Neuron (in vitro differentiated cells): ENCODE measurements at regions not wholly inside any gene's neighbourhood (a gene's known extent, or its start where the extent isn't known, plus 50 kb on each side); places are given as distances from the start of the nearest gene placed in this dataset.

Experiments used
- H2AFZ ChIP-seq: one replicate; pipeline ENCODE4 v1.6.1; 2013; ENCODE audit warnings: low read depth, mild to moderate bottlenecking, inconsistent platforms, low read length, moderate library complexity
- H3K27me3 ChIP-seq: one replicate; pipeline ENCODE4 v1.6.1; 2013; ENCODE audit warnings: low read length; ENCODE audit not compliant: insufficient read depth
- H3K36me3 ChIP-seq: one replicate; pipeline ENCODE4 v1.6.1; 2013; ENCODE audit warnings: low read length; ENCODE audit not compliant: insufficient read depth
- H3K4me1 ChIP-seq: one replicate; pipeline ENCODE4 v1.6.1; 2013; ENCODE audit warnings: low read length; ENCODE audit not compliant: insufficient read depth
- H3K4me3 ChIP-seq: 2 replicates; pipeline ENCODE4 v1.5.1; 2013; ENCODE audit warnings: mild to moderate bottlenecking, low read length, moderate library complexity
- H3K9me3 ChIP-seq: one replicate; pipeline ENCODE4 v1.6.1; 2013; ENCODE audit warnings: low read length

DNA sequence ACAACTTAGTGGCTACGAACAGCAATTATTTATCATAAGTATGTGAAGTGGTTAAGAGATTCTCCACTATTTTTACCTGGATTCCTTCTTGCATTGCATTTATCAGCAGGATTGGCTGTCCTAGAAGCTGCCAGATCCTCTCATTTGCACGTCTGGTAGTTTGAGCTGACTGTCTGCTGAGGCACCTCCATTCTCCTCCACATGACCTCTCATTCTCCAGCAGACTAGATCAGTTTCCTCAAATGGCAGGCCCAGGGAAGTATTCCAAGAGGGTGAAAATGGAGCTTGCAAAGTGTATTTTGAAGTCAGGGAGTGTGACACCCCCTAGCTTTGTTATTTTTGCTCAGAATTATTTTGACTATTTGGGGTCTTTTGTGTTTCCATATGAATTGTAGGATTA lies 870.1 kb downstream of the CDH11 start:
- H3K27me3 ChIP-seq = no peaks in the 10 kb centered on the region
- peaks cover 3% of the 10 kb centered on the region for H3K4me1 ChIP-seq
- no peak overlapping the region for H2AFZ ChIP-seq
- H3K4me3 ChIP-seq = no peak overlapping the region
- H3K9me3 ChIP-seq = no peaks in the 10 kb centered on the region
- no peaks in the 10 kb centered on the region for H3K36me3 ChIP-seq

DNA sequence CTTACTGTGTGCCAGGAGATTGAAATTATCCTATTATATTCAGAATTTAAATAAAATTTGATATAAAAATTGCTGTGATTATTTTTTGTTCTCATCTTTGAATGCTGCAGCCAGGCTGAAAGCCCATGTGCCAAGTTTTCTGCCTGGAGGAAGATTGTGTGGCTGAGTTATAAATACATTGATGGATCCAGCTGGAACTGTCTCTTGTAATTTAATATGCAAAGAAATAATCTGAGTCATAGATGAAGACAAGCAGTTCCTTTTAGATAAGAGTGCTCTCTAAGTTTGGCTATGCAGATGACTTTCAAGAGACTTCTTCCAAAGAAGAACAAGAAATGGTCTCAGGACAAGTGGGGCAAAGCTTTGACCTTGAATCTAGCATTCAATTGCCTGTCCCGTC lies 871.0 kb downstream of the CDH11 start:
- Histone ChIP-seq H3K9me3 (no peaks in the 10 kb centered on the region), H3K4me3 (no peak overlapping the region), H3K4me1 (peaks cover 3% of the 10 kb centered on the region), H3K36me3 (no peaks in the 10 kb centered on the region), H3K27me3 (no peaks in the 10 kb centered on the region), H2AFZ (no peak overlapping the region)

DNA sequence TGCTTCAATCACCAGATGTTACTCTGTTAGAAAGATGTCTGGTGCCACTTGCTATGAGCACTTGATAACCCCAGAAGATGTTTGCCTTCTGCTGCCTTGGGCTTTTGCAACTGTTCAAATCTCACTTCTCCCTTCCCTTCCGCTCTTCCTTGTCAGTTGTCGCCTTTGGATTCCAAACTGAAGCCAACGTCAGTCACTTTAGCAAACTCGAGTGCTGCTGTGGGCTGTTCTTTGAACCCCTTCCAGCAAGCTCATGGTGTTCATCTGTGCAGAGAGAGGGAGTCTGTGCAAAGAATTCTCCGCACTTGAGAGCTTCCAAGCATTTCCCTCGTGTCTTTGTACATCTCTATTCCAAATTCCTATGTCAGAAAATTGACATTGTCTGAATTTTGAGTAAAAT lies 879.4 kb downstream of the CDH11 start:
- Histone ChIP-seq H2AFZ (no peak overlapping the region), H3K9me3 (no peaks in the 10 kb centered on the region), H3K36me3 (no peaks in the 10 kb centered on the region)

DNA sequence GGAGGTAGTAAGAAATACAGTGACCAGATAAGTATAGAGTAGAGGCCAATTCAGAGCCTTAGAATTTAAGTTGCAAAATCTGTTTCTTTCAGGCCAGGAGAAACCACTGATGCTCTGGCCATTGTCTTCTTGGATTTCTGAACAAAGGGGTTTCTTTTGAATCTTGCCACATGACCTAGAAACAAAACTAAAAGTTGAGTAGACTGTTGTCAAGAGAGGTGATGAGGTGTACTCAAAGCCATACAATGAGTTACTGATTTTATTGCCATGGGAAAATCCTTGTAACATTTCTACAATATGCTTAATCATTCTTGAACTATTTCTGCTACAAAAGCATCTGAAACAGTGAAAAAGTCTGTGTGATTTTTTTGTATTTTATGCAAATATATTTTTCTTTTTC lies 881.3 kb downstream of the CDH11 start:
- H3K36me3 ChIP-seq = no peaks in the 10 kb centered on the region
- no peak overlapping the region for H2AFZ ChIP-seq
- H3K9me3 ChIP-seq = no peaks in the 10 kb centered on the region
- no peak overlapping the region for H3K4me3 ChIP-seq
- H3K27me3 ChIP-seq = no peaks in the 10 kb centered on the region
- H3K4me1 ChIP-seq = peaks cover 4% of the 10 kb centered on the region

More for the DNA sequence above, 879.4 kb downstream of the CDH11 start:
- H3K4me3 ChIP-seq = no peak overlapping the region
- peaks cover 2% of the 10 kb centered on the region for H3K4me1 ChIP-seq
- H3K27me3 ChIP-seq = no peaks in the 10 kb centered on the region

DNA sequence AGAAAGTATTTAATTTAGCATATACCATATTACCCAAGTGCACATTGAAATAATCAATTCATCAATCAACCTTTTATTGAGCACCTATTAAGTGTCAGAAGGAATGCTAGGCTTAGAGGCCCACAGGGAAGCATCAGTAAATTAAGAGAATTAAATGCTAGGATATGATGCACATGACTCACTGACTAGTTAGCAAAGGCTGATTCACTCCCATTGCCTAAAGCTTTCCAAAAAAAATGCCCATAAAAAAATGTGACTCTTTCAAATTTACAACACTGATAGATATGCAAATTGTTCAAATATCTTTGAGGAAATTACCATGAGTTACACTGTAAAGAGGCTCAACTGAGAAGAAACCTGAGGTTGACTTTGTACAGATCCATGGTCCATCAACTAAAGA lies 883.3 kb downstream of the CDH11 start:
- H3K9me3 ChIP-seq = no peaks in the 10 kb centered on the region
- H3K27me3 ChIP-seq = no peaks in the 10 kb centered on the region
- H2AFZ ChIP-seq = no peak overlapping the region
- H3K4me3 ChIP-seq = no peak overlapping the region
- H3K4me1 ChIP-seq = peaks cover 4% of the 10 kb centered on the region
- H3K36me3 ChIP-seq = no peaks in the 10 kb centered on the region

DNA sequence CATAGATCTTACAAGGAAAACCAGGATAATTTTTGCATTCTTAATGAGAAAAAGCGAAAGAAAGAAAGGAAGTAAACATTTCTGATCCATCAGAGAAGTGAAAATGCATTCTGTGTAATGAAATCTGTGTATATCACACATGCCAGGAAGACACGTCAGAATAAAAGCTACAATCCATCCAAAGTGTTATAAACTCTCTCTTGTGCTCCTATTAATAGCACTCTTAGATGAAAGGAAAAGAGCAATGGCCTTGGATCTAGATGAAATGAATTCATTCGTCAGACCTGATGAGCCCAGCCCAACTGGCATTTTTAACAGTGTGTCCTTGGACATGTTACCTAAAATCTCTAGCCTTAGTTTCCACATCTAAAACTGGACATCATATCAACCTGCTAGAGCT lies 885.5 kb downstream of the CDH11 start:
- Histone ChIP-seq H2AFZ (no peak overlapping the region), H3K4me1 (peaks cover 4% of the 10 kb centered on the region), H3K36me3 (no peaks in the 10 kb centered on the region), H3K9me3 (no peaks in the 10 kb centered on the region), H3K4me3 (no peak overlapping the region), H3K27me3 (no peaks in the 10 kb centered on the region)

DNA sequence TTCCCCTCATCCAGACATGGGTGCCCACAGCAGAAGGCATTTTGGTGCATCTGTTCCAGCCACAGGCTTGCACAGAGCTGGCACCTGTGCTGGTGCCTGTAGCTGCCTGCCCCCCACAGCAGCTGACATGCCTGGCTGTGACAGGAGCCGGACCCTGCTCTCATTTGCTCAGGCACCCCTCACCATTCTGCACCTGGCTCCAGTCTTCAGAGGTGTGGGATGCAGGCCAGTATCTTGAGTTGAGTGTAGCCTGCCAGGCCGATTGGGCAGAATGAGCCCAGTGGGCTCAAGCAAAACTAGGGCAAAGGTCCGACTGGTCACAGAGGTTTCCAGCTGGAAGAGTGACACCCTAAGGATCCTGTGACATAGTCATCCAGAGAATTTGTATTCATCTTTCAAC lies 887.7 kb downstream of the CDH11 start:
- Histone ChIP-seq H3K36me3 (no peaks in the 10 kb centered on the region), H3K27me3 (no peaks in the 10 kb centered on the region), H3K9me3 (no peaks in the 10 kb centered on the region), H2AFZ (no peak overlapping the region), H3K4me1 (peaks cover 2% of the 10 kb centered on the region), H3K4me3 (no peak overlapping the region)

DNA sequence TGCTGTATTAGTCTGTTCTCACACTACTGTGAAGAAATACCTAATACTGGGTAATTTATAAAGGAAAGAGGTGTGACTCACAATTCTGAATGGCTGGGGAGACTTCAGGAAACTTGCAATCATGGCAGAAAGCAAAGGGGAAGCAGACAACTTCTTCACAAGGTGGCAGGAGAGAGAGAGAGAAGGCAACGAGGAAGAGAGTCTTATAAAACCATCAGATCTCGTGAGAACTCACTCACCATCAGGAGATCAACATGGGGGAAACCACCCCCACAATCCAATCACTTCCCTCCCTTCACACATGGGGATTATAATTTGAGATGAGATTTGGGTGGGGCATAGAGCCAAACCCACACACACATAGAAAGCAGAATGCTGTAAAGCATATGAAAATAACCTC lies 896.2 kb downstream of the CDH11 start:
- Histone ChIP-seq H3K36me3 (no peaks in the 10 kb centered on the region), H3K27me3 (no peaks in the 10 kb centered on the region), H3K4me3 (no peak overlapping the region), H2AFZ (no peak overlapping the region), H3K9me3 (no peaks in the 10 kb centered on the region), H3K4me1 (no peaks in the 10 kb centered on the region)

DNA sequence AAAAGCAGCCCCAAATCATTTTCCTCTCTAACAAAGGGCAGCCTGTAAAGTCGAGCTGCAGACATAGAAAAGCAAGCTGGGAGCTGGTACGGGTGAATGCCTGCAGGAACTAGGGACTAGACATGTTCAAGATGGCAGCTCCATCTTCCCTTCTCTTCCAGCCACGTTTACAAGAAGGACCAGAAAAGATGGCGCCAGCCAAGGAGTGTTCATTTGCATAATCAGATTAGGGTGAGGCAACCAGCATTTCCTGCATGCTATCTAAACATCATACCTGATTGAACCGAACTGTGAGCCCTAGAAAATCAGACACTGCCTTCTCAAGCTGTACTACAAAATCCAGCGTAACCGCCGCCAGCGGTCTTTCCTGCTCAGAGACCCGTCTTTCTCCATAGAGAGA lies 896.8 kb downstream of the CDH11 start:
- no peaks in the 10 kb centered on the region for H3K4me1 ChIP-seq
- no peak overlapping the region for H2AFZ ChIP-seq
- H3K4me3 ChIP-seq = no peak overlapping the region
- no peaks in the 10 kb centered on the region for H3K27me3 ChIP-seq
- no peaks in the 10 kb centered on the region for H3K36me3 ChIP-seq
- H3K9me3 ChIP-seq = no peaks in the 10 kb centered on the region

DNA sequence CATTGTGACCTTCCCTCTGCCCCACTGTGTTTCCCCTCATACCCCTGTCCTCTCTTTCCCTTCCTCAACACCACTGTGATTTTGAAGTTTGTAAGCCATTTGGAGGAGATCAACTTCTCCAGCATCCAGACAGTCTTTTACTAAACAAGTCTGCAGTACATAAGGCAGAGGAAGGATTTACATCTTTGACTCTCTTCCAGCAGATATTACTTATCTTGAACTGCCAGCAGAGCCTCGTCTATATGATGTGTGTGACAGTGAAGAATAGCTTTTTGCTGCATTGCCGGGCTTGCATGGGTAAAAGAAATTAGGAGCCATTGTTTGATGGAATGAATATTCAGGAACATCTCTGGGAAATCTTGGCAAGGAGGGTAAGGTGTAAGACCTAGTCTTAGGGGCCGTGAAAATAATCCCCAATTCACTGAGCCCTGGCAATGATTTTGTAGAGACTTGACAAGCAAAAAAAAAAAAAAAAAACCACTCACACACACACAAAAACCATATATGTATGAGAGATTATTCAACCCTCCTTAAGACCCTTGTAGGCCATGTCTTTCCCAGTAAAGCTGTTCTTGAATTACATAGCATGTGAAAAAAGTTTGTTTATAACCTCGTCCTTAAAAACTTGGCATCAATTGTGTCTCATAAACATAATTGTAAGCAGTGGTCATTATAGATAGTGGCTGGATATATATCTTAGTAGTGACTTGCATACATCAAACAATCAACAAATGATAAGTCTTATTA lies 903.9 kb downstream of the CDH11 start:
- Histone ChIP-seq H3K27me3 (no peaks in the 10 kb centered on the region), H3K4me1 (no peaks in the 10 kb centered on the region), H2AFZ (no peak overlapping the region), H3K4me3 (no peak overlapping the region), H3K9me3 (no peaks in the 10 kb centered on the region), H3K36me3 (no peaks in the 10 kb centered on the region)

DNA sequence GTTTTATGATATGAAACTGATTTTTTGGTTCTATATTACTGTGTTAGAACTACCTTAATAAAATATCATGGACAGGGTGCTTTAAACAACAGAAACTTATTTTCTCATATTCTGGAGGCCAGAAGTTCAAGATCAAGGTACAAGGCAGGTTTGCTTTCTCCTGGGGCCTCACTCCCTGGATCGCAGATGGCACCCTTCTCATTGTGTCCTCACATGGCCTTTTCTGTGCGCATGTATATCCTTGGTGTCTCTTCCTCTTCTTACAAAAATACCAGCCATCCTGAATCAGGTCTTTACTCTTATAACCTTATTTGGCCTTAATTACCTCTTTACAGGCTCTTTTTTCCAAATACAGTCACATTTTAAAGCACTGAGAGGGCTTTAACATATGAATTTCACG lies 906.1 kb downstream of the CDH11 start:
- Histone ChIP-seq H3K4me3 (no peak overlapping the region), H2AFZ (no peak overlapping the region), H3K4me1 (peaks cover 8% of the 10 kb centered on the region), H3K36me3 (no peaks in the 10 kb centered on the region), H3K9me3 (no peaks in the 10 kb centered on the region), H3K27me3 (no peaks in the 10 kb centered on the region)

DNA sequence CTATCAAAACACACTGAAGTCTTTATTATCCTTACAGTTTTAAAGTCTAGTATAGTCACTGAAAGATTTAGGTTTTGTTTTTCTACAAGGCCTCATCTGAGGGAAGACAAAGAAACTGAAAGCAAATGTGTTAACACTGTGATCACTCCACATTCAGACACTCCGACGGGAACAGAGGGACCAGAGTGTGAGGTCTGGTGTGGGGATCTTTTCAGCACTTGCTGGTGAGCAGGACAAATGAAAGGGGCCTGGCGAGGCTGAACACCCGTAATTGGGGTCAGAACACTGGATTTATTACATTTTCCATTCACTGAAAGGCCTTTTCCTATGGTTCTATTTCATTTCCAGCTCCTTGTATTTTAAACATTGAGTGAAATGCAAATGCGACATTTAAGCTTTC lies 910.5 kb downstream of the CDH11 start:
- H2AFZ ChIP-seq = peak overlapping the region; percentile 74
- no peaks in the 10 kb centered on the region for H3K9me3 ChIP-seq
- H3K4me3 ChIP-seq = no peak overlapping the region
- H3K4me1 ChIP-seq = peaks cover 8% of the 10 kb centered on the region
- no peaks in the 10 kb centered on the region for H3K27me3 ChIP-seq
- no peaks in the 10 kb centered on the region for H3K36me3 ChIP-seq

DNA sequence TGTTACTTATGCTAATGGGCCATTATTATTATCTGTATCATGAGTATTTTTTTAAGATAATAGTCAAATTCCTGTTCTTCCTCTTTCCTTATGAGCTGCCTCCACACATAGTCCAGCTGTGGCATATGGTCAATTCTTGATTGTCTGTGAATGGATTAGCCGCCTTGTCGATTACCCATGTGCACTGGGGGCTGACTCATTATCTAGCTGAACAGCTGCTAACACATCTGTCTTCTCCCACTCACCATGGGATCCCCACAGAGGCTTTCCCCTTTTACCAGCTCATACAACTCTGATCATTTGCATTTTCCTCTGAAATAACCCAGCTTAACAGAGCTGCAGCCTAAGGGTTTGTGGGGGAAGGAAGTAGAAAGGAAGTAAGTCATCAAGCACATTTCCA lies 915.0 kb downstream of the CDH11 start:
- H3K4me3 ChIP-seq = no peak overlapping the region
- H3K36me3 ChIP-seq = no peaks in the 10 kb centered on the region
- peaks cover 8% of the 10 kb centered on the region for H3K4me1 ChIP-seq
- no peaks in the 10 kb centered on the region for H3K9me3 ChIP-seq
- H2AFZ ChIP-seq = no peak overlapping the region
- H3K27me3 ChIP-seq = no peaks in the 10 kb centered on the region

DNA sequence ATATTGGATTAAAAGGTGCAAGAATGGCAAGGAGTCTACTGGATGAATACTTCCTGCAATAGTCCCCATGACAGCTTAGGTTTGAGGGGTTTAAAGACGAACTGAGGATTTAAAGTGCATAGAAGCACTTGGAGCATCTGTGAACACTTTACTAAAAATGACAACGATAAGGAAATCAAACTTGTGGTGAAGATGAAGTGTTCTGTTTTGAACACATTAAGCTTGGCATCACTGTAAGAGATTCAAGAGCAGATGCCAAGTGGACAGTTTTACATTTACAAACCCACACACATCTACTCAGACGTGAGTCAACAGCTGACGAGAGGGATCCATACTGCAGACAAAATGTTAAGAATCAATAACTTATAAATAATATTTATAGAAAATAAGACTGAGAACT lies 918.7 kb downstream of the CDH11 start:
- Histone ChIP-seq H3K36me3 (no peaks in the 10 kb centered on the region), H3K4me1 (no peaks in the 10 kb centered on the region)

More for the DNA sequence above, 918.7 kb downstream of the CDH11 start:
- no peaks in the 10 kb centered on the region for H3K9me3 ChIP-seq
- no peaks in the 10 kb centered on the region for H3K27me3 ChIP-seq
- H2AFZ ChIP-seq = no peak overlapping the region
- H3K4me3 ChIP-seq = no peak overlapping the region
